ENCODE measurements at regions not wholly inside any gene's neighbourhood (a gene's known extent, or its start where the extent isn't known, plus 50 kb on each side); places are given as distances from the start of the nearest gene placed in this dataset.

- TF ChIP-seq POLR2AphosphoS5 (IDR thresholded peaks at IDR 0.05; ENCODE audit: low read length) (no peak), YBX1 (IDR thresholded peaks at IDR 0.05) (no peak)
Measured at GRCh38 chr12:69150083-69150795, 89.1 kb upstream of the CPSF6 start.
